Left ventricle myocardium inferior (tissue), 1 donor: ENCODE measurements at regions not wholly inside any gene's neighbourhood (a gene's known extent, or its start where the extent isn't known, plus 50 kb on each side); places are given as distances from the start of the nearest gene placed in this dataset.

ENCODE experiments used
- DNase-seq: peaks from one replicate; pipeline ENCODE4 v3.0.0-alpha.2; 2020
- H3K27ac ChIP-seq: fragments of 200-600 bp; replicated peaks from 2 replicates; pipeline ENCODE4 v1.8.0; 2021
- H3K27me3 ChIP-seq: fragments of 200-600 bp; 2 replicates; pipeline ENCODE4 v1.8.0; 2021; ENCODE audit warnings: low read depth
- H3K36me3 ChIP-seq: fragments of 200-600 bp; 2 replicates; pipeline ENCODE4 v1.8.0; 2021
- H3K4me1 ChIP-seq: fragments of 200-600 bp; 2 replicates; pipeline ENCODE4 v1.8.0; 2021
- H3K4me3 ChIP-seq: fragments of 200-600 bp; 2 replicates; pipeline ENCODE4 v1.8.0; 2021; ENCODE audit warnings: mild to moderate bottlenecking, moderate library complexity
- H3K9me3 ChIP-seq: fragments of 200-600 bp; replicated peaks from 2 replicates; pipeline ENCODE4 v1.8.0; 2021
- intact Hi-C: fragments of 100-400 bp; cut with micrococcal nuclease; formaldehyde crosslinking; loops from one replicate; pipeline ENCODE4 v1.11.0; 2022
- TF ChIP-seq, protein P1 (sequence below): fragments of 200-600 bp; IDR thresholded peaks from 2 replicates; pipeline ENCODE4 v1.8.0; 2021; ENCODE audit warnings: antibody characterized with exemption, mild to moderate bottlenecking, borderline replicate concordance
- donor health status: DM: no; HTN: yes; CAD: no; lungs with severe emphysema.

DNA sequence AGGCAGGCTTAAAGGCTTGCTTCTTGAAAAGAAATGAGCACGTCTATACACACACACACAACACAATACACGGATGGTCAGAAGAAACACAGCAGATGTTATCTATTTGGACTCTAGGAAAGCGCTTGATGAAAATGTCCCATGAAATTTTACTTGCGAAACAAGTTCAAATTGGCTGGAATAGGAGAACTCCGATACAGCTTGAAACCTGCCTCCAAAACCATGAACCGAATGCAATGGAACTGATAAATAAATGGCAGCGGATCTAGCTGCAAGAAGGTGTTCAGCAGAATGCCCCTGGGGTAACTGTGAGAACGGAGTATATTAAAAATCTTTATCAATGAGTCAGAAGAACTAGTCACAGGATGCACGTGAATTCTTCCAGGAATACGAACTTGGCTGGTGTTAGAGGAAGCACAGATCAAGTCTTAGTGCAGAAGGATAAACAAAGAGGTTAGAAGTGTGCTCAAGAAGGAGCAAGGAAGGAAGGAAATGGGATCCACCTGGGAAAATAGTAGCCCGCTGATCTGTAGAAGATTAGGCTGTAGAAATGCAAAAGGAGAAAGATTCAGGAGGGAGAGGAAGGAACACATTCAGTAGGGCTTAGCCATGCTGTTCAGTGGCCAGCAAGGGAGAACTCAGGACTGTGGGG is 142.0 kb upstream of the PRKCQ start:
- intact Hi-C loops = no loop called here
- TF ChIP-seq, protein P1, sequence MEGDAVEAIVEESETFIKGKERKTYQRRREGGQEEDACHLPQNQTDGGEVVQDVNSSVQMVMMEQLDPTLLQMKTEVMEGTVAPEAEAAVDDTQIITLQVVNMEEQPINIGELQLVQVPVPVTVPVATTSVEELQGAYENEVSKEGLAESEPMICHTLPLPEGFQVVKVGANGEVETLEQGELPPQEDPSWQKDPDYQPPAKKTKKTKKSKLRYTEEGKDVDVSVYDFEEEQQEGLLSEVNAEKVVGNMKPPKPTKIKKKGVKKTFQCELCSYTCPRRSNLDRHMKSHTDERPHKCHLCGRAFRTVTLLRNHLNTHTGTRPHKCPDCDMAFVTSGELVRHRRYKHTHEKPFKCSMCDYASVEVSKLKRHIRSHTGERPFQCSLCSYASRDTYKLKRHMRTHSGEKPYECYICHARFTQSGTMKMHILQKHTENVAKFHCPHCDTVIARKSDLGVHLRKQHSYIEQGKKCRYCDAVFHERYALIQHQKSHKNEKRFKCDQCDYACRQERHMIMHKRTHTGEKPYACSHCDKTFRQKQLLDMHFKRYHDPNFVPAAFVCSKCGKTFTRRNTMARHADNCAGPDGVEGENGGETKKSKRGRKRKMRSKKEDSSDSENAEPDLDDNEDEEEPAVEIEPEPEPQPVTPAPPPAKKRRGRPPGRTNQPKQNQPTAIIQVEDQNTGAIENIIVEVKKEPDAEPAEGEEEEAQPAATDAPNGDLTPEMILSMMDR = no peak
- H3K4me3 ChIP-seq = no peak overlapping the region
- peak overlapping the region; percentile 70 for H3K27ac ChIP-seq
- peaks cover 67% of the 10 kb centered on the region for H3K27me3 ChIP-seq
- no peaks in the 10 kb centered on the region for H3K36me3 ChIP-seq
- H3K4me1 ChIP-seq = peaks cover 14% of the 10 kb centered on the region
- no peaks in the 10 kb centered on the region for H3K9me3 ChIP-seq
- DNase-seq = no peak

DNA sequence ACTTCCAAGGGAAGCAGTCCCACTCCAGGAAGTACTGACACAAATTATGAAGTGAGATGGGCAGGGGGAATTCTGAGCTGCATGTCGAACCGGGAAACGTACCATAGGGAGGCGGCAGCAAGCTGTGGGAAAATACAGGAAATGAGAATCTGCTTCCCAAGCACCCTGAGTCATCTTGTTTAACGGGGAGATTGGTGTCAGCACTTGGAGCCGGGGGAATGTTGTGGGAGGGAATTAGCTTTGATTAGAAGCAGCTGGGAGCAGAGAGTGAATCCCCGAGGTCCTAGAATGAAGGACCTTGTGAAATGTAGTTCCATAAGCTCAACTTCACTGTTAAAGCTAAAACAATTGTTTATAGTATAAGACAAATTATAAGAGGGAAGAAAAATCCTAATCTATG is 141.4 kb upstream of the PRKCQ start:
- peak; percentile 41 for DNase-seq
- TF ChIP-seq, protein P1 = no peak
- H3K4me3 ChIP-seq = no peak overlapping the region
- H3K9me3 ChIP-seq = no peaks in the 10 kb centered on the region
- intact Hi-C loops = no loop called here
- peaks cover 61% of the 10 kb centered on the region for H3K27me3 ChIP-seq
- no peaks in the 10 kb centered on the region for H3K36me3 ChIP-seq
- H3K4me1 ChIP-seq = peaks cover 14% of the 10 kb centered on the region
- peak overlapping the region; percentile 70 for H3K27ac ChIP-seq

DNA sequence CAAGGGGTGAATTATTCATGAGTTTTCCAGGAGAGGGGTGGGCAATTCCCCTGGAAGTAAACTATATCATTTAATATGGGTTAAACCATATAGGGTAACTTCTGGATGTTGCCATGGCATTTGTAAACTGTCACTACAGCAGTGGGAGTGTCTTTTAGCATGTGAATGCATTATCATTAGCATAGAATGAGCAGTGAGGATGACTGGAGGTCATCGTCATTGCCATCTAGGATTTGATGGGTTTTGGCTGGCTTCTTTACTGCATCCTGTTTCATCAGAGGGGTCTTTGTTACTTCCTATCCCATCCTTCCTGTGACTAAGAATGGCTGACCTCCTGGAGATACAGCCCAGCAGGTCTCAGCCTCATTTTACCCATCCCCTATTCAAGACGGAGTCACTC is 139.5 kb upstream of the PRKCQ start:
- peaks cover 14% of the 10 kb centered on the region for H3K4me1 ChIP-seq
- intact Hi-C loops = no loop called here
- H3K9me3 ChIP-seq = no peaks in the 10 kb centered on the region
- no peak for DNase-seq
- H3K27me3 ChIP-seq = peaks cover 47% of the 10 kb centered on the region
- no peaks in the 10 kb centered on the region for H3K36me3 ChIP-seq
- H3K27ac ChIP-seq = no peak overlapping the region
- no peak overlapping the region for H3K4me3 ChIP-seq
- TF ChIP-seq, protein P1 = no peak

DNA sequence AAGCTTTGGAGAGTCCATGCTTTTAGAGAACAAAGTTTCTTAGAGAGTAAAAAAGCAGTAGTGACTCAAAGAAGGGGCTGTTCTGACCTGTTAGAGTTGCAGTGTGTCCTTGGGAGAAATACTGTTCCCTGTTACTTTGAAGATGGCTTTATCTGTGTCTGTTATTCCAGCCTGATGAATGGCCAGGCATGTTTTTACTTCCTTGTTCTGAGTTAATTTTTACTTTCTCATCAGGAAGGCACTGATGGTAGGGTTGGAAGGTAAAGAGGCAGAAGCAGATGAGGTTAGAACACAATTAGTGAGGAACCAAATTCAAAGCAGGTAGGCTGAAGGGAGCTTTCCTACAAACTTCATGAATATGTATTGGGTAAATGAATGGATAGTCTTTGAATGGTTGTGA is 138.5 kb upstream of the PRKCQ start:
- H3K27ac ChIP-seq = no peak overlapping the region
- intact Hi-C loops = no loop called here

DNA sequence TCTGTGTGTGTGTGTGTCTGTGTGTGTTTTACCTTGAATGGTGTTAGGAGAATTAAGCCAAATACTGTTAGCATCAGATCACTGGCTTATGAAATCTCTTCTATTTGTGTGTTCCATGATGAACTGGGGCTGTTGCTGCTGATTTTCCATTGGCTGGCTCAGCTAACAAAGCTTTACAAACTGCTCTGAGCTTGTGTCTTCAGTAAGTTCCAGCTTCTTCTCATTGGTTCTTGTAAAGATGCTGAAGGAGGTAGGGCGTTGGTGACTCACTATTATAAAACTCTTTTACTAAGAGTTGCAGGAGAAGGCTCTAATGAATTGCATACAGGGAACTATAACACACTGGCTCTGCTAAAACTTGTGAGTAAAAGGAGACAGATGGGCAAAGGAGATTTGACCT is 136.4 kb upstream of the PRKCQ start:
- TF ChIP-seq, protein P1 = no peak
- Histone ChIP-seq H3K4me1 (no peaks in the 10 kb centered on the region), H3K27ac (no peak overlapping the region), H3K9me3 (no peaks in the 10 kb centered on the region), H3K36me3 (no peaks in the 10 kb centered on the region), H3K27me3 (peaks cover 53% of the 10 kb centered on the region), H3K4me3 (no peak overlapping the region)
- DNase-seq = no peak
- intact Hi-C loops = no loop called here

More for the DNA sequence above, 138.5 kb upstream of the PRKCQ start:
- Histone ChIP-seq H3K27me3 (peaks cover 50% of the 10 kb centered on the region), H3K4me1 (peaks cover 14% of the 10 kb centered on the region), H3K9me3 (no peaks in the 10 kb centered on the region), H3K4me3 (no peak overlapping the region), H3K36me3 (no peaks in the 10 kb centered on the region)
- no peak for DNase-seq
- TF ChIP-seq, protein P1 = no peak
